B cell (primary cell): ENCODE measurements at regions not wholly inside any gene's neighbourhood (a gene's known extent, or its start where the extent isn't known, plus 50 kb on each side); places are given as distances from the start of the nearest gene placed in this dataset.
"Not testable (repeated sequence)": the region's sequence is repeated elsewhere in the genome, so short reads cannot be mapped to it uniquely, and the experiment has no call there.

ENCODE experiments used
- ATAC-seq: fragments of 200-7000 bp; cut with Tn5 transposase; one replicate; pipeline ENCODE4 v1.10.0; 2021; ENCODE audit warnings: low read depth, mild to moderate bottlenecking, moderate number of reproducible peaks, moderate library complexity
- CTCF ChIA-PET: fragments of 350-600 bp; sonication (Branson Sonifier 250); formaldehyde crosslinking; loops from one replicate; lab custom pipeline; 2021; ENCODE audit warnings: antibody characterized with exemption, inconsistent platforms; lab: Charles Lee
- POLR2A ChIA-PET: fragments of 350-600 bp; sonication (Branson Sonifier 250); formaldehyde crosslinking; loops from one replicate; lab custom pipeline; 2021; ENCODE audit warnings: antibody characterized with exemption; lab: Charles Lee
- DNase-seq: peaks from one replicate; pipeline ENCODE4 v3.0.0; 2013
- H2AFZ ChIP-seq: 2 replicates; pipeline ENCODE4 v1.6.1; 2012; ENCODE audit warnings: mild to moderate bottlenecking, low read depth, low read length; ENCODE audit not compliant: insufficient read depth, poor library complexity, severe bottlenecking
- H3K27ac ChIP-seq, 2 donors: 1 replicate in 1 of 2; 2 replicates in 1 of 2; pipeline ENCODE4 v1.5.1; 2012 to 2013; ENCODE audit warnings: low read length in 2 of 2, mild to moderate bottlenecking in 2 of 2, moderate library complexity in 1 of 2
- H3K27me3 ChIP-seq, 4 experiments: fragments of 200-600 bp in 1 of 4; sonication (generic) in 1 of 4; replicated peaks in 1 of 4; 1 replicate in 2 of 4; 2 replicates in 2 of 4; pipeline versions ENCODE4 v1.6.1 to v1.7.0; 2013 to 2016; ENCODE audit warnings: low read length in 3 of 4, mild to moderate bottlenecking in 2 of 4, mixed read lengths in 1 of 4, moderate library complexity in 1 of 4; ENCODE audit not compliant: insufficient read depth in 4 of 4, control insufficient read depth in 3 of 4; ENCODE audit errors: control extremely low read depth in 1 of 4
- H3K36me3 ChIP-seq, 2 experiments: replicated peaks in 1 of 2; 1 replicate in 1 of 2; 2 replicates in 1 of 2; pipeline versions ENCODE4 v1.6.1 to v1.7.1; 2013; ENCODE audit warnings: low read length in 1 of 2; ENCODE audit not compliant: insufficient read depth in 2 of 2, control insufficient read depth in 1 of 2; ENCODE audit errors: control extremely low read depth in 1 of 2, extremely low read depth in 1 of 2
- H3K4me1 ChIP-seq, 2 donors: fragments of 200-600 bp in 1 of 2; sonication (generic) in 1 of 2; 1 replicate in 1 of 2; 2 replicates in 1 of 2; pipeline versions ENCODE4 v1.5.1 to v1.6.1; 2013 to 2017; ENCODE audit warnings: low read length in 2 of 2; ENCODE audit not compliant: control insufficient read depth in 2 of 2, insufficient read depth in 2 of 2
- H3K4me2 ChIP-seq: replicated peaks from 2 replicates; pipeline ENCODE3; 2012; ENCODE audit warnings: mild to moderate bottlenecking, low read depth, low read length; ENCODE audit not compliant: poor library complexity, severe bottlenecking
- H3K4me3 ChIP-seq, 5 experiments: fragments of 200-600 bp in 1 of 5; sonication (generic) in 1 of 5; 1 replicate in 3 of 5; 2 replicates in 2 of 5; pipeline versions ENCODE4 v1.5.1 to v1.7.0; 2011 to 2016; ENCODE audit warnings: low read length in 4 of 5, mild to moderate bottlenecking in 4 of 5, low read depth in 2 of 5, control low read depth in 1 of 5, moderate library complexity in 1 of 5; ENCODE audit not compliant: insufficient read depth in 1 of 5; ENCODE audit errors: control extremely low read depth in 1 of 5, extremely low read depth in 1 of 5
- H3K79me2 ChIP-seq: fragments of 200-600 bp; sonication (generic); one replicate; pipeline ENCODE4 v1.6.0; 2016; ENCODE audit warnings: low read length; ENCODE audit not compliant: control insufficient read depth, insufficient read depth
- H3K9ac ChIP-seq: fragments of 200-600 bp; sonication (generic); 2 replicates; pipeline ENCODE4 v1.6.1; 2017; ENCODE audit warnings: mild to moderate bottlenecking, low read length, moderate library complexity
- H3K9me3 ChIP-seq, 3 donors: one replicate each; pipeline versions ENCODE4 v1.6.1 to v1.7.1; 2013; ENCODE audit warnings: low read length in 2 of 3; ENCODE audit not compliant: control insufficient read depth in 2 of 3, insufficient read depth in 1 of 3; ENCODE audit errors: control extremely low read depth in 1 of 3
- H4K20me1 ChIP-seq: 2 replicates; pipeline ENCODE4 v1.6.0; 2012; ENCODE audit warnings: mild to moderate bottlenecking, low read length; ENCODE audit not compliant: insufficient read depth, control insufficient read depth, poor library complexity, severe bottlenecking
- H3K27ac Mint-ChIP-seq: one replicate; pipeline ENCODE4 v1.8.0; 2021; ENCODE audit warnings: mixed read lengths
- H3K27me3 Mint-ChIP-seq: one replicate; pipeline ENCODE4 v1.8.0; 2021; ENCODE audit warnings: mixed read lengths
- H3K4me1 Mint-ChIP-seq: one replicate; pipeline ENCODE4 v1.8.0; 2021; ENCODE audit warnings: mixed read lengths
- H3K4me3 Mint-ChIP-seq: one replicate; pipeline ENCODE4 v1.8.0; 2021; ENCODE audit warnings: mixed read lengths
- H3K9me3 Mint-ChIP-seq: one replicate; pipeline ENCODE4 v1.8.0; 2022; ENCODE audit warnings: mixed read lengths; ENCODE audit not compliant: insufficient read depth
- EZH2 ChIP-seq: IDR thresholded peaks from 2 replicates; pipeline ENCODE4 v1.6.1; 2012; ENCODE audit warnings: borderline replicate concordance, low read depth, mild to moderate bottlenecking, moderate library complexity, low read length; ENCODE audit not compliant: insufficient read depth, poor library complexity, severe bottlenecking
- WGBS: methylation state at CpG from one replicate; pipeline ENCODE4 v1.1.5; 2013; ENCODE audit warnings: missing lambda C conversion rate; ENCODE audit not compliant: insufficient coverage; 5-methylcytosine and 5-hydroxymethylcytosine counted together
- intact Hi-C: fragments of 100-400 bp; cut with micrococcal nuclease; formaldehyde crosslinking; loops from one replicate; pipeline ENCODE4 v1.10.0; 2022
- TF ChIP-seq, protein P1 (sequence below): fragments of 200-600 bp; IDR thresholded peaks from one replicate; pipeline ENCODE4 v1.8.0; 2022; ENCODE audit warnings: antibody characterized with exemption, mild to moderate bottlenecking

DNA sequence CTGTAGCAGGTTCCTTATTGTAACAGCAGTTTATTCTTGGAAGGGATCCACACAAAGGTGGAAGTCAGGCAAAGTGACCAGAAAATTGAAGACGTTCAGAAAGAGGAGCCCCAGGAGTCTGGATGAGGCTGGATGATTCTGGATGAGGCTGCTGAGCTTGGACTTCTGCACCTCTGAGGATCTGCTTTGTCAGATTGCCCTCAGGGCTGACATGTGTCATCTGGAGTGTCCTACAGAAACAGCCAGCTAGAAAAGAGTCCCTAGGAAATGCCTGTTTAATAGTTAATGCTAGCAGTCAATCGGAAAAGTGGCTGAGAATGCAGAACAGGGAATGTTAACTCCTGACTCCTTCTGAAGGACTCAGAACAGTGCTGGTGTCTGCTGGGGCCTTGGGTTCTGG, 236.4 kb downstream of the LRRC70 start:
- Histone ChIP-seq H3K4me2 (no peak overlapping the region), H3K36me3 (no peaks in the 10 kb centered on the region), H3K4me1 (no peaks in the 10 kb centered on the region), H3K27ac (no peak overlapping the region), H3K4me3 (no peak overlapping the region), H3K9ac (no peak overlapping the region), H4K20me1 (no peaks in the 10 kb centered on the region), H3K79me2 (no peaks in the 10 kb centered on the region), H3K9me3 (no peaks in the 10 kb centered on the region), H2AFZ (no peak overlapping the region), H3K27me3 (no peaks in the 10 kb centered on the region)
- H3K4me3 Mint-ChIP-seq, result no peak overlapping the region
- H3K27me3 Mint-ChIP-seq, result no peaks in the 10 kb centered on the region
- no peaks in the 10 kb centered on the region for H3K4me1 Mint-ChIP-seq
- DNase-seq, result no peak
- WGBS, result 85% methylated on average over 2 of the region's 2 CpGs
- TF ChIP-seq, protein P1, sequence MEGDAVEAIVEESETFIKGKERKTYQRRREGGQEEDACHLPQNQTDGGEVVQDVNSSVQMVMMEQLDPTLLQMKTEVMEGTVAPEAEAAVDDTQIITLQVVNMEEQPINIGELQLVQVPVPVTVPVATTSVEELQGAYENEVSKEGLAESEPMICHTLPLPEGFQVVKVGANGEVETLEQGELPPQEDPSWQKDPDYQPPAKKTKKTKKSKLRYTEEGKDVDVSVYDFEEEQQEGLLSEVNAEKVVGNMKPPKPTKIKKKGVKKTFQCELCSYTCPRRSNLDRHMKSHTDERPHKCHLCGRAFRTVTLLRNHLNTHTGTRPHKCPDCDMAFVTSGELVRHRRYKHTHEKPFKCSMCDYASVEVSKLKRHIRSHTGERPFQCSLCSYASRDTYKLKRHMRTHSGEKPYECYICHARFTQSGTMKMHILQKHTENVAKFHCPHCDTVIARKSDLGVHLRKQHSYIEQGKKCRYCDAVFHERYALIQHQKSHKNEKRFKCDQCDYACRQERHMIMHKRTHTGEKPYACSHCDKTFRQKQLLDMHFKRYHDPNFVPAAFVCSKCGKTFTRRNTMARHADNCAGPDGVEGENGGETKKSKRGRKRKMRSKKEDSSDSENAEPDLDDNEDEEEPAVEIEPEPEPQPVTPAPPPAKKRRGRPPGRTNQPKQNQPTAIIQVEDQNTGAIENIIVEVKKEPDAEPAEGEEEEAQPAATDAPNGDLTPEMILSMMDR, result no peak
- no peak for TF ChIP-seq EZH2
- intact Hi-C loops, result no loop called here
- peaks cover 5% of the 10 kb centered on the region for H3K9me3 Mint-ChIP-seq
- ChIA-PET CTCF (no interaction called here), POLR2A (no interaction called here)
- no peak overlapping the region for H3K27ac Mint-ChIP-seq
- ATAC-seq, result no peak

GRCh38 chr5:62812621-62813255, 234.1 kb downstream of the LRRC70 start:
- Mint-ChIP-seq H3K27me3 (no peaks in the 10 kb centered on the region), H3K4me1 (no peaks in the 10 kb centered on the region), H3K27ac (no peak overlapping the region), H3K9me3 (peaks cover 5% of the 10 kb centered on the region), H3K4me3 (no peak overlapping the region)
- POLR2A ChIA-PET, result no interaction called here
- Histone ChIP-seq H3K9me3 (no peaks in the 10 kb centered on the region), H2AFZ (no peak overlapping the region), H3K9ac (no peak overlapping the region), H3K4me1 (no peaks in the 10 kb centered on the region), H3K4me2 (no peak overlapping the region), H3K4me3 (no peak overlapping the region), H3K27ac (no peak overlapping the region), H3K36me3 (no peaks in the 10 kb centered on the region), H4K20me1 (no peaks in the 10 kb centered on the region), H3K79me2 (no peaks in the 10 kb centered on the region), H3K27me3 (no peaks in the 10 kb centered on the region)
- no peak for ATAC-seq
- DNase-seq, result no peak
- intact Hi-C loops, result no loop called here
- WGBS, result 68% methylated on average over 4 of the region's 6 CpGs
- CTCF ChIA-PET, result no interaction called here
- TF ChIP-seq, protein P1, result no peak
- no peak for TF ChIP-seq EZH2

- intact Hi-C loops, result not testable (repeated sequence)
- WGBS, result 56% methylated on average over 11 of the region's 13 CpGs
Observed at GRCh38 chr5:62804819-62805218, 226.2 kb downstream of the LRRC70 start.

More at GRCh38 chr5:62804819-62805218, 226.2 kb downstream of the LRRC70 start:
- H3K27me3 Mint-ChIP-seq, H4K20me1 ChIP-seq, H3K4me3 ChIP-seq, H3K79me2 ChIP-seq, H3K36me3 ChIP-seq, H2AFZ ChIP-seq, CTCF ChIA-PET, POLR2A ChIA-PET, H3K9ac ChIP-seq, H3K9me3 Mint-ChIP-seq, H3K4me1 ChIP-seq, ATAC-seq, H3K27me3 ChIP-seq, H3K9me3 ChIP-seq, DNase-seq, H3K4me1 Mint-ChIP-seq, H3K27ac ChIP-seq, H3K4me2 ChIP-seq, H3K27ac Mint-ChIP-seq: not testable (repeated sequence)
- H3K4me3 Mint-ChIP-seq, result peak overlapping the region; percentile 41
